ENCODE measurements at regions not wholly inside any gene's neighbourhood (a gene's known extent, or its start where the extent isn't known, plus 50 kb on each side); places are given as distances from the start of the nearest gene placed in this dataset.
A peak's percentile ranks its signal among the peaks of the same experiment; 100 is the strongest.
"Not testable (repeated sequence)": the region's sequence is repeated elsewhere in the genome, so short reads cannot be mapped to it uniquely, and the experiment has no call there.

- H3K4me1 ChIP-seq: no peaks in the 10 kb centered on the region
- in situ Hi-C loops (cut with MboI; ENCODE audit: low sequenced_read_pairs in 4 of 4) (no loop called here), intact Hi-C loops (cut with DNase I; ENCODE audit: low total_unique reads) (no loop called here)
- no peaks in the 10 kb centered on the region for H3K27me3 ChIP-seq
- TF ChIP-seq, protein P1, sequence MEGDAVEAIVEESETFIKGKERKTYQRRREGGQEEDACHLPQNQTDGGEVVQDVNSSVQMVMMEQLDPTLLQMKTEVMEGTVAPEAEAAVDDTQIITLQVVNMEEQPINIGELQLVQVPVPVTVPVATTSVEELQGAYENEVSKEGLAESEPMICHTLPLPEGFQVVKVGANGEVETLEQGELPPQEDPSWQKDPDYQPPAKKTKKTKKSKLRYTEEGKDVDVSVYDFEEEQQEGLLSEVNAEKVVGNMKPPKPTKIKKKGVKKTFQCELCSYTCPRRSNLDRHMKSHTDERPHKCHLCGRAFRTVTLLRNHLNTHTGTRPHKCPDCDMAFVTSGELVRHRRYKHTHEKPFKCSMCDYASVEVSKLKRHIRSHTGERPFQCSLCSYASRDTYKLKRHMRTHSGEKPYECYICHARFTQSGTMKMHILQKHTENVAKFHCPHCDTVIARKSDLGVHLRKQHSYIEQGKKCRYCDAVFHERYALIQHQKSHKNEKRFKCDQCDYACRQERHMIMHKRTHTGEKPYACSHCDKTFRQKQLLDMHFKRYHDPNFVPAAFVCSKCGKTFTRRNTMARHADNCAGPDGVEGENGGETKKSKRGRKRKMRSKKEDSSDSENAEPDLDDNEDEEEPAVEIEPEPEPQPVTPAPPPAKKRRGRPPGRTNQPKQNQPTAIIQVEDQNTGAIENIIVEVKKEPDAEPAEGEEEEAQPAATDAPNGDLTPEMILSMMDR (IDR thresholded peaks at IDR 0.05 in 4 of 5, conservative IDR thresholded peaks at IDR 0.05 in 1 of 5): no peak
- no peak for TF ChIP-seq POLR2A (IDR thresholded peaks at IDR 0.05)
- H3K4me3 ChIP-seq: no peak overlapping the region
- no peaks in the 10 kb centered on the region for H3K9me3 ChIP-seq
- no peak overlapping the region for H3K27ac ChIP-seq
- H3K36me3 ChIP-seq: no peaks in the 10 kb centered on the region
- no peak for ATAC-seq
- no peak for DNase-seq
Measured at GRCh38 chr20:57980506-57980905, 247.9 kb downstream of the ANKRD60 start.

GRCh38 chr20:57977569-57977968 is 250.9 kb downstream of the ANKRD60 start:
- DNase-seq (no peak), ATAC-seq (no peak)
- no peak for TF ChIP-seq POLR2A (IDR thresholded peaks at IDR 0.05)
- TF ChIP-seq, protein P1 (IDR thresholded peaks at IDR 0.05 in 4 of 5, conservative IDR thresholded peaks at IDR 0.05 in 1 of 5): no peak
- Histone ChIP-seq H3K4me3 (no peak overlapping the region), H3K36me3 (no peaks in the 10 kb centered on the region), H3K27me3 (no peaks in the 10 kb centered on the region), H3K4me1 (no peaks in the 10 kb centered on the region), H3K27ac (peak overlapping the region in 1 of 4 donors; percentile 14), H3K9me3 (no peaks in the 10 kb centered on the region)
- in situ Hi-C loops (cut with MboI; ENCODE audit: low sequenced_read_pairs in 4 of 4) (no loop called here), intact Hi-C loops (cut with DNase I; ENCODE audit: low total_unique reads) (no loop called here)

GRCh38 chr20:57977141-57977540 is 251.3 kb downstream of the ANKRD60 start:
- Histone ChIP-seq H3K36me3 (no peaks in the 10 kb centered on the region), H3K4me3 (no peak overlapping the region), H3K27ac (no peak overlapping the region), H3K9me3 (no peaks in the 10 kb centered on the region), H3K4me1 (no peaks in the 10 kb centered on the region), H3K27me3 (no peaks in the 10 kb centered on the region)
- intact Hi-C loops (cut with DNase I; ENCODE audit: low total_unique reads): no loop called here
- in situ Hi-C loops (cut with MboI; ENCODE audit: low sequenced_read_pairs in 4 of 4): no loop called here
- no peak for TF ChIP-seq POLR2A (IDR thresholded peaks at IDR 0.05)
- TF ChIP-seq, protein P1 (IDR thresholded peaks at IDR 0.05 in 4 of 5, conservative IDR thresholded peaks at IDR 0.05 in 1 of 5): no peak
- DNase-seq (no peak), ATAC-seq (no peak)

- ATAC-seq (no peak), DNase-seq (no peak)
- Histone ChIP-seq H3K27me3 (no peaks in the 10 kb centered on the region), H3K9me3 (no peaks in the 10 kb centered on the region), H3K4me1 (no peaks in the 10 kb centered on the region), H3K27ac (no peak overlapping the region), H3K4me3 (no peak overlapping the region), H3K36me3 (no peaks in the 10 kb centered on the region)
- in situ Hi-C loops (cut with MboI; ENCODE audit: low sequenced_read_pairs in 4 of 4): no loop called here
- no peak for TF ChIP-seq POLR2A (IDR thresholded peaks at IDR 0.05)
- TF ChIP-seq, protein P1 (IDR thresholded peaks at IDR 0.05 in 4 of 5, conservative IDR thresholded peaks at IDR 0.05 in 1 of 5): no peak
- intact Hi-C loops (cut with DNase I; ENCODE audit: low total_unique reads): no loop called here
Measured at GRCh38 chr20:57974863-57975262, 253.6 kb downstream of the ANKRD60 start.

DNA sequence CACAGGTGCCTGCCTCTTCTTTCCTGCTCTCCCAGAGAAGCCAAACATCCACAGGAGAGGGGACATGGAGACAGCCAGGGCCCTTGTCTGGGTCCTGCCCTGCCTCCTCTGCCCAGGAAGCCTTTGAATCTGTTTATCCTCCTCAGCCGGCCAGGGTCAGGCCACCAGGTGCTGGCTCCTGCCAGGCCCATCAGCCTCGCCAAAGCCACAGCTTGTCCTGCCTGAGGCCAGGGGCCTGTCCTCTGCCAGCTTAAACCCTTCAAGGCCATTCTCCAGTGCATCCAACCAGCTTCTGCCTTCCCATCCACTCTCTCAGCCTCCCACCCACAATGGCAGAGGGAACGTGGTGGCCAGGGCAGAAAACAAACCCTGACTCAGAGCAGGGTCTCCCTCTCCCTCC is 254.6 kb downstream of the ANKRD60 start:
- Histone ChIP-seq H3K9me3 (no peaks in the 10 kb centered on the region), H3K27ac (no peak overlapping the region), H3K27me3 (no peaks in the 10 kb centered on the region), H3K36me3 (no peaks in the 10 kb centered on the region), H3K4me1 (no peaks in the 10 kb centered on the region), H3K4me3 (no peak overlapping the region)
- intact Hi-C loops (cut with DNase I; ENCODE audit: low total_unique reads): no loop called here
- in situ Hi-C loops (cut with MboI; ENCODE audit: low sequenced_read_pairs in 4 of 4): no loop called here
- TF ChIP-seq, protein P1 (IDR thresholded peaks at IDR 0.05 in 4 of 5, conservative IDR thresholded peaks at IDR 0.05 in 1 of 5): no peak
- no peak for TF ChIP-seq POLR2A (IDR thresholded peaks at IDR 0.05)
- ATAC-seq: no peak
- no peak for DNase-seq

- H3K27ac ChIP-seq; H3K4me1 ChIP-seq; H3K27me3 ChIP-seq; H3K4me3 ChIP-seq; H3K9me3 ChIP-seq; H3K36me3 ChIP-seq; ATAC-seq; intact Hi-C loops (cut with DNase I; ENCODE audit: low total_unique reads); in situ Hi-C loops (cut with MboI; ENCODE audit: low sequenced_read_pairs in 4 of 4); DNase-seq: not testable (repeated sequence)
Measured at GRCh38 chr20:57971583-57971982, 256.9 kb downstream of the ANKRD60 start.
